Testis (tissue), 2 donors: ENCODE measurements at regions not wholly inside any gene's neighbourhood (a gene's known extent, or its start where the extent isn't known, plus 50 kb on each side); places are given as distances from the start of the nearest gene placed in this dataset.

Experiments used
- DNase-seq: peaks from one replicate; pipeline ENCODE4 v3.0.0-alpha.2; 2019
- H3K27ac ChIP-seq, 2 donors: fragments of 200-600 bp; sonication (generic); one replicate each; pipeline ENCODE4 v1.5.1; 2019
- H3K27me3 ChIP-seq: fragments of 200-600 bp; sonication (generic); one replicate; pipeline ENCODE4 v1.5.1; 2019
- H3K36me3 ChIP-seq: fragments of 200-600 bp; sonication (generic); one replicate; pipeline ENCODE4 v1.5.1; 2017; ENCODE audit warnings: low read depth; ENCODE audit errors: missing control alignments
- H3K4me1 ChIP-seq: fragments of 200-600 bp; sonication (generic); one replicate; pipeline ENCODE4 v1.5.1; 2019
- H3K4me3 ChIP-seq, 2 donors: fragments of 200-600 bp; sonication (generic); one replicate each; pipeline ENCODE4 v1.5.1; 2017 to 2019
- H3K9me3 ChIP-seq: fragments of 200-600 bp; sonication (generic); one replicate; pipeline ENCODE4 v1.5.1; 2017
- CTCF ChIP-seq, 3 experiments: fragments of 450-650 bp in 2 of 3; fragments of 200-600 bp in 1 of 3; sonication (generic) in 1 of 3; IDR thresholded peaks; one replicate each; pipeline ENCODE4 v1.5.1; 2016 to 2019; ENCODE audit warnings: antibody characterized with exemption in 3 of 3, mild to moderate bottlenecking in 2 of 3, moderate library complexity in 1 of 3
- POLR2A ChIP-seq: fragments of 450-650 bp; IDR thresholded peaks from one replicate; pipeline ENCODE4 v1.6.1; 2017; ENCODE audit warnings: antibody characterized with exemption, mild to moderate bottlenecking, moderate library complexity
- WGBS, 2 donors: methylation state at CpG; one replicate each; pipeline ENCODE4 v1.1.5; 2018; 5-methylcytosine and 5-hydroxymethylcytosine counted together
- intact Hi-C: fragments of 100-400 bp; cut with DNase I; formaldehyde crosslinking; loops from one replicate; pipeline ENCODE4 v1.15.1; 2023; ENCODE audit warnings: low total_unique reads

GRCh38 chrX:10288373-10288975, 131.7 kb downstream of the CLCN4 start:
- intact Hi-C loops: no loop called here
- H3K9me3 ChIP-seq: no peaks in the 10 kb centered on the region
- DNase-seq: no peak
- H3K4me1 ChIP-seq: no peaks in the 10 kb centered on the region
- H3K36me3 ChIP-seq: no peaks in the 10 kb centered on the region
- H3K27me3 ChIP-seq: no peaks in the 10 kb centered on the region
- H3K4me3 ChIP-seq: no peak overlapping the region
- H3K27ac ChIP-seq: no peak overlapping the region
- 70 to 77% methylated on average over 7 of the region's 7 CpGs for WGBS, 2 donors
- TF ChIP-seq CTCF (IDR thresholded peaks at IDR 0.05) (no peak), POLR2A (no peak)

GRCh38 chrX:10296576-10296975, 139.8 kb downstream of the CLCN4 start:
- DNase-seq: no peak
- no peak for TF ChIP-seq CTCF (IDR thresholded peaks at IDR 0.05)
- no peak for TF ChIP-seq POLR2A
- Histone ChIP-seq H3K27ac (no peak overlapping the region), H3K27me3 (no peaks in the 10 kb centered on the region), H3K4me3 (no peak overlapping the region), H3K9me3 (no peaks in the 10 kb centered on the region), H3K4me1 (no peaks in the 10 kb centered on the region), H3K36me3 (no peaks in the 10 kb centered on the region)
- intact Hi-C loops: no loop called here

DNA sequence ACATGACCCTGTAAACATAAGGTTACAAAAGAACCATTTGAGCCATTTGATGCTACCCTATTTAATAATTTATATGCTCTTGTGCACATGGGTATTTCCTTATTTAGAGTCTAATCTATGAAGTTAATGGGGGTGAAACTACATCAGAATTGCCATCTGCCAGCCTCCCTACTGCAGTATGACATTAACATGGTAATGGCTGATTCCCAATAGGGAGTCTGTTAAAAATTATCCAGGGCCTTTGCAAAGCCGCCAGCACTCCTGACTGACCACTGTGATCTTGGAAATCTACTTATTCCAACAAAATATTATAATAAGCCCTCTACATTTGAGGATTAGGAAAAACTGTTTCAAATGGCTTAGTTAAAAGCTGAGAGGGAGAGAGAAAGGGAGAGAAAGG, 153.7 kb downstream of the CLCN4 start:
- no peak overlapping the region for H3K27ac ChIP-seq
- DNase-seq: no peak
- intact Hi-C loops: no loop called here
- H3K36me3 ChIP-seq: no peaks in the 10 kb centered on the region
- H3K9me3 ChIP-seq: no peaks in the 10 kb centered on the region
- 94 to 100% methylated on average over 1 of the region's 1 CpG for WGBS, 2 donors
- TF ChIP-seq POLR2A: no peak
- TF ChIP-seq CTCF (IDR thresholded peaks at IDR 0.05): no peak
- no peaks in the 10 kb centered on the region for H3K4me1 ChIP-seq
- H3K4me3 ChIP-seq: no peak overlapping the region
- H3K27me3 ChIP-seq: no peaks in the 10 kb centered on the region

- H3K27ac ChIP-seq: no peak overlapping the region
- no peak overlapping the region for H3K4me3 ChIP-seq
- H3K27me3 ChIP-seq: no peaks in the 10 kb centered on the region
- 78 to 81% methylated on average over 3 of the region's 3 CpGs for WGBS, 2 donors
- DNase-seq: no peak
- intact Hi-C loops: no loop called here
- H3K4me1 ChIP-seq: no peaks in the 10 kb centered on the region
- no peak for TF ChIP-seq CTCF (IDR thresholded peaks at IDR 0.05)
- no peak for TF ChIP-seq POLR2A
- H3K36me3 ChIP-seq: no peaks in the 10 kb centered on the region
- no peaks in the 10 kb centered on the region for H3K9me3 ChIP-seq
These were observed 157.8 kb downstream of the CLCN4 start for GRCh38 chrX:10314530-10315104.

- Histone ChIP-seq H3K27me3 (no peaks in the 10 kb centered on the region), H3K36me3 (no peaks in the 10 kb centered on the region), H3K27ac (no peak overlapping the region), H3K4me3 (no peak overlapping the region), H3K9me3 (no peaks in the 10 kb centered on the region), H3K4me1 (no peaks in the 10 kb centered on the region)
- intact Hi-C loops: no loop called here
- no peak for DNase-seq
- TF ChIP-seq POLR2A (no peak), CTCF (IDR thresholded peaks at IDR 0.05) (no peak)
- WGBS, 2 donors: 92 to 94% methylated on average over 2 of the region's 2 CpGs
These were observed 168.8 kb downstream of the CLCN4 start for GRCh38 chrX:10325611-10326010.
